ENCODE measurements at regions not wholly inside any gene's neighbourhood (a gene's known extent, or its start where the extent isn't known, plus 50 kb on each side); places are given as distances from the start of the nearest gene placed in this dataset.

- no peak overlapping the region for H3K4me3 ChIP-seq (ENCODE audit: low read length)
- no peak for TF ChIP-seq CTCF (conservative IDR thresholded peaks at IDR 0.05; ENCODE audit: low read depth, low read length)
- DNase-seq (ENCODE audit: low read depth) = no peak
Measured at GRCh38 chr12:47561746-47562145, 144.1 kb downstream of the RPAP3 start.

- no peak overlapping the region for H3K4me3 ChIP-seq (ENCODE audit: low read length)
- no peak for DNase-seq (ENCODE audit: low read depth)
- TF ChIP-seq CTCF (conservative IDR thresholded peaks at IDR 0.05; ENCODE audit: low read depth, low read length) = no peak
Measured at GRCh38 chr12:47560415-47560814, 145.4 kb downstream of the RPAP3 start.

DNA sequence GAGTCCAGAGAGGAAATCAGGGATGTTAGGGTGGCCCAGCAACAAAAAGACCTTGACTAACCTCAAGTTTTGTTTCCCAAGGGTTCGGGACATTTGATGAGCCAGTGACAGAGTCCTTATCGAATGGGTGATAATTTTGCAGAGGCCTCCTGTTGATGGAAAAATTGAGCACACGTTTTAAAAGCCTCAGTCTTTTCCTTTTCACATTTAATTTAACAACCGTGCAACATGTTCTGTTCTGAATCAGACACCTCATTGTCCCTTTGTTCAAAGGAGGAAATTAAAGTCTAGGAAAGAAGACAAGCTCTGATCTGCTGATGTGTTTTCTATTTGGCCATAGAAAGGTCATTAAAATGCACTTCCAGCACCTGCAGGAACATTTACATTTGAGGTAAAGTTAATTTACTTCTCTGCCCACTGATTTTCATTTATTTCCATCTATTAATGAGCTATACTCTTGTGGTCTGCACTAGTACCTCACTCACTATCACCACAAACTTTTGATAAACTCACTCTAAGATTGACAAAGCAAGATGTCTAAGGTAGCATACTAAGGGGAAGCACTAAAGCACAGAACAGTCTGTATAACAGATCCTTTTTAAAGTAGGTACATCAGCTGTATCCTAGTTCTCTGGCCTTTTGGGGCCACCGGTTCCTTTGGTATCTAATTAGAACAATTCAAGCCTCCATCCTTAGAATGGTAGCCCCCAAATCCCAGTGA, 147.0 kb downstream of the RPAP3 start:
- no peak for TF ChIP-seq CTCF (conservative IDR thresholded peaks at IDR 0.05; ENCODE audit: low read depth, low read length)
- no peak overlapping the region for H3K4me3 ChIP-seq (ENCODE audit: low read length)
- DNase-seq (ENCODE audit: low read depth) = no peak

- no peak for DNase-seq (ENCODE audit: low read depth)
- no peak overlapping the region for H3K4me3 ChIP-seq (ENCODE audit: low read length)
- no peak for TF ChIP-seq CTCF (conservative IDR thresholded peaks at IDR 0.05; ENCODE audit: low read depth, low read length)
Measured at GRCh38 chr12:47557386-47557785, 148.4 kb downstream of the RPAP3 start.

- DNase-seq (ENCODE audit: low read depth) = no peak
- TF ChIP-seq CTCF (conservative IDR thresholded peaks at IDR 0.05; ENCODE audit: low read depth, low read length) = no peak
- H3K4me3 ChIP-seq (ENCODE audit: low read length) = no peak overlapping the region
Measured at GRCh38 chr12:47556261-47557030, 149.4 kb downstream of the RPAP3 start.

DNA sequence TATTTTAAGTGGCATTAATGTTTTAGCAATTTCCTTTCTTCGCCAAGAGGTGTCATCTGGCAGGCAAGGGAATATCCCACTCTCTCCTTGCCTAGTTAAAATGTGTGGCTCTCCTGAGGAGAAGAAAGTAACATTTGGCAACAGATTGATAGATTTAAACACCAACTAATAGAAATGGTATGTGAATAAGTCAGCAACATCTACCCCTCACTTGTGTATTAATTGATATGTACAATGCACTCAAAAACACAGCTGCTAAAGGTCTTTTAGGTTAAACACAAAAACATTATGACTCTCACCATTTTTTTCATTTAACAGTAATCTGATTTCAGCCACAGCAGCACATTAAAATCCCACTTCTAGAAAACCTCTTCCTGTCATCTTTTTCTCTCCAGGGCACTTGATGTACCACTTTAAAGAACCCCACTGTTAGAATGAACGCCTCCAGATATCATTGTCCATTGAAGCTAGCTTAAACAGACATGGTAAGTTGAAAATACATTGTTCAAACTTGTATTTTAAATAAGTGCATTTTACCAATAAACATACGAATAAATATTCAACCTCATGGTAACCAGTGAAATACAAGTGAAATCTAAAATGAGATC, 151.7 kb downstream of the RPAP3 start:
- DNase-seq (ENCODE audit: low read depth) = no peak
- no peak for TF ChIP-seq CTCF (conservative IDR thresholded peaks at IDR 0.05; ENCODE audit: low read depth, low read length)
- no peak overlapping the region for H3K4me3 ChIP-seq (ENCODE audit: low read length)

Measured in retinal pigment epithelial cell (primary cell).